Myocyte (in vitro differentiated cells): ENCODE measurements at regions not wholly inside any gene's neighbourhood (a gene's known extent, or its start where the extent isn't known, plus 50 kb on each side); places are given as distances from the start of the nearest gene placed in this dataset.

Experiments
- DNase-seq: peaks from one replicate; pipeline ENCODE4 v3.0.0-alpha.2; 2012; ENCODE audit warnings: low read depth

GRCh38 chr5:104431002-104431620 is 868.5 kb upstream of the NUDT12 start:
- no peak for DNase-seq

GRCh38 chr5:104429911-104430310 is 867.3 kb upstream of the NUDT12 start:
- DNase-seq = no peak

GRCh38 chr5:104421431-104421830 is 858.8 kb upstream of the NUDT12 start:
- DNase-seq = peak; percentile 65

DNA sequence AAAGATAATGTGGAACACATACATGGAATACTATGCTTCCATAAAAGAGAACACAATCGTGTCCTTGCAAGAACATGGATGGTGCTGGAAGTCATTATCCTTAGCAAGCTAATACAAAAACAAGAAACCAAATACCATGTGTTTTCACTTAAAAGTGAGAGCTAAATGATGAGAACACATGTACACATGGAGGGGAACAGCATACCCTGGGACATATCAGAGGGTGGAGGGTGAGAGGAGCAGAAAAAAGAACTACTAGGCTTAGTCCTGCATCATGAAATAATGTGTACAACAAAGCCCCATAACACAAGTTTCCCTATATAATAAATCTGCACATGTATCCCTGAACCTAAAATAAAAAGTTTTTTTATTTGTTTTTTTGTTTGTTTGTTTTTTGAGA is 855.5 kb upstream of the NUDT12 start:
- DNase-seq = no peak

GRCh38 chr5:104412649-104413240 is 850.2 kb upstream of the NUDT12 start:
- peak; percentile 61 for DNase-seq

- no peak for DNase-seq
Measured at GRCh38 chr5:104400941-104401340, 838.4 kb upstream of the NUDT12 start.

GRCh38 chr5:104385906-104386305 is 823.3 kb upstream of the NUDT12 start:
- no peak for DNase-seq

DNA sequence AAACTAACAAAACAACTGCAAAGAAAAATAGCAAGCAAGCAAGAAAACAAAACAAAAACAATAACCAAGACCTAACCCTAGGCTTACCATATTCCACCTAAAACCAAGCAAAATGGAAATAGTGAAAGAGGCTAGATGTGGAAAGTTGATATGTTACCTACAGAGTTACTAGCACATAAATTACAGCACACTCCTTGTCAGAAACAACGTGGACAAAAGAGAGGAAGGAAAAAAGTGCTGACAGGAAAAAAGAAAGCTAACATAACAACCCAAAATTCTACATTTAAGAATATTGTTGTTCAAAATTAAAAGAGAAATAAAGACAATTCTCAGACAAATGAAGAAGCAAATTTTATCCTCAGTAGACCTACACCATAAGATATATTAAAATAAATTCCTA is 812.8 kb upstream of the NUDT12 start:
- no peak for DNase-seq

DNA sequence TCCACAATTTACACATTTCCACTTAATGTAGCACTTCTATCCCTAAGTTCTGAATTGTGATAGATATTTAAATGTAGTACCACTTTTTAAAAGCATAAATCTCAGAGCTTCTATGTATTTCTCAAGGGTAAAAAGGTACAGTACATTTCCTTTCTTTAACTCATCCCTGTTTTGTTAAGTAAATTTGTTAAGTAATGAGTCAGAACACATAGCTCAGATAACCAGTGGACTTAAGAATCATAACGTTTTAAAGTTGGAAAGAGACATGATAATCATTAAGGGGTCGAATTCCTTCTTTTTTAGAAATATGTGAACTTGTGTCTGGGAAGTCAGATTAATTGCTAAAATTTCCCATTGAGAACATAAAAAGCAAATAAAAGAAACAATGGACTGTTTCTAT is 810.2 kb upstream of the NUDT12 start:
- DNase-seq = no peak

- no peak for DNase-seq
Measured at GRCh38 chr5:104372376-104372775, 809.8 kb upstream of the NUDT12 start.

DNA sequence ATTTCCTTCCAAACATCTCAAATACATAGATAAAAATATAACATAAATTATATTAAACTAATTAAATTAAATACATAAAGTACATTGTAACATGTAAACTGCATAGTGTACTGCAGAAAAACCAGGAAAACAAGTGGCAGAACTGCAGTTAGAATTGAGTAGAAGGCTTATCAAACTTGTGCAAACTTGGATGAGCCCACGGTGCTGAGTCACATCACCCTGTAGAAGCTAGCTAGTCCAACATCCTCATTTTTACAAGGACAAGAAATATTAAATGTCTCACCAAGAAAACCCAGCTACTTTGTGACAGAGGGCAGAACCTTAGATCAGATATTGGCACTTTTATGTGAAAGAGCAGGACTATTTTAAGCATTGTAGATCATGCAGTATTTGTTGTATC is 807.9 kb upstream of the NUDT12 start:
- DNase-seq = no peak

DNA sequence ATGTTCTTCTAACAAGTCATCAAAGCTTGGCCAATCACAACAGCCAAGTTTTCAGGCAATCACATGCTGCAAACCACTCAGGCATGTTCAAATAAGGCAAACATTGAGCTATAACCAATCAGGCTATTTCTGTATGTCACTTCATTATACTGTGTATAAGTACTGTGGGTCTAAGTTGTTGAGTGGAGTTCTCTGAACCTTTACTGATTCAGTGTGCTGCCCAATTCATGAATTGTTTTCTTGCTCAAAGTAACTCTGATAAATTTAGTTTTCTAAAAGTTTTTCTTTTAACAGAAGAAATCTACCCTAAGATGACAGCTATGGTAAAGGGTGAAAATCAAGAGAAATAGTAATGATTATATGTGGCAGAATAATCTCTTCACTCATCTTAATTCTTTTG is 805.4 kb upstream of the NUDT12 start:
- no peak for DNase-seq

GRCh38 chr5:104363567-104363966 is 801.0 kb upstream of the NUDT12 start:
- no peak for DNase-seq

DNA sequence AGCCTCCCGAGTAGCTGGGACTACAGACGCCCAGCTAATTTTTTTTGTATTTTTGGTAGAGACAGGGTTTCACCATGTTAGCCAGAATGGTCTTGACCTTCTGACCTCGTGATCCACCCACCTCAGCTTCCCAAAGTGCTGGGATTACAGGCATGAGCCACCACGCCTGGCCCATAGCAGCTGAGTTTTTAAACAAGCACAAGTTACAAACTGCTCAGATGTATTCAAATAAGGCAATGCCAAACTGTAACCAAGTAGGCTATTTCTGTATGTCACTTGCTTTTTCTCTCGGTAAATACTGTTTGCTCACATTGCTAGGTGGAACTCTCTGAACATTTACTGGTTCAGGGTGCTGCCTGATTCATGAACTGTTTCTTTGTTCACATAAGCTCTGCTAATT is 799.3 kb upstream of the NUDT12 start:
- peak; percentile 67 for DNase-seq

DNA sequence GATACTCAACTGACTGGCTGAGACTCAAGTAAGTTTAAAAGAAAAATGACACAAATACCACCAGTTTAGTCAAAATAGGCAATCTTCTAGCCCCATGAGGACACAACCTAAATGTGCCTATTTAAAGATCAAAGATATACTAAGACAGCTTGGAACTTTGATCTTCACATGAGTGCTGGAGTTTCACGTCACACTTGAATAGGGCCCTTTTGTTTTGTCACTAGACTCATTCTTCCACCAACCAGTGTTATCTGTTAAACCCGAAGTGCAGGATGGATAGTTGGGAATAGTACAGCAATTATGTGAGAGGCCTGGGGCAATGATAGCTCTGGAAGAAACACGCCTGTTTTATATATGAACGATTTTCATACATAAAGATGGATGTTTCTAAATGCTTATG is 792.8 kb upstream of the NUDT12 start:
- no peak for DNase-seq

DNA sequence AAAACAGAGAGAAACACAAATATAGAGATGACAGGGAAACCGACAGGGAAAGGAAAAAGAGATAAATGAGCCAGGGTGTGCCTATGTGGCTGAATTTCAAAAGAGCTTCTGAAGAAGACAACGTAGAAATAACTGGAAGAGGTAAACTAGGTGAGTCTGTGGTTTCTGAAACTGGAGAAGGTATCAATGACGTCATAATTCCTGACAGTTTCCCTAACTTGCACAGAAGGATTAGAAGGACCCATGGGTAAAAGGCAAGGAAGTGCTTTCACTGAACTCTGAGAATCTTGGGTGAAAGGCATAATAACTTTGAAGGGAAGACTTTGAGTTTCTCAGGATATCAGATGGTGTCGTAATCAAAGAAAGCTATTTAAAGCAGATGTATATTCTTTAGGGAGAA is 790.8 kb upstream of the NUDT12 start:
- DNase-seq = no peak

GRCh38 chr5:104352954-104353353 is 790.4 kb upstream of the NUDT12 start:
- DNase-seq = no peak

GRCh38 chr5:104347119-104347708 is 784.6 kb upstream of the NUDT12 start:
- DNase-seq = peak; percentile 58

GRCh38 chr5:104345222-104346016 is 782.8 kb upstream of the NUDT12 start:
- peak; percentile 22 for DNase-seq

- peak; percentile 61 for DNase-seq
Measured at GRCh38 chr5:104344809-104345208, 782.2 kb upstream of the NUDT12 start.

DNA sequence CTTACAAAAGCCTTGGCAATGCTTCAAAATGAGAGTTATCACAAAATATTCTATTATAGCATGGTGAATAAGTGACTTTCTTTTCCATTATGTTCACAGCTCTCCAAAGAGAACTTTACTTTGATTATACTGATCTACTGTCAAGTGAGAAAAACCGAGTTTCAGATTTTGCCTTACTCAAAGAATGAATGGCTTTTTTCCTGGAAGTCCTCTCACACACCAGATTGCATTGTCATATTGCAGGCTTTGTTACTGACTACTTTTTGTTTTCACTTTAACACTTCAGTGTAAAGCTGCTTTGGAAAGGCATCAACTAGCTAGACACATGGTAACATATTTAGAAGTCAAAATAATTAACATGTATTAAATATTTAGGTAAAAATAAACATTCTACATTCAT is 765.2 kb upstream of the NUDT12 start:
- DNase-seq = no peak

DNA sequence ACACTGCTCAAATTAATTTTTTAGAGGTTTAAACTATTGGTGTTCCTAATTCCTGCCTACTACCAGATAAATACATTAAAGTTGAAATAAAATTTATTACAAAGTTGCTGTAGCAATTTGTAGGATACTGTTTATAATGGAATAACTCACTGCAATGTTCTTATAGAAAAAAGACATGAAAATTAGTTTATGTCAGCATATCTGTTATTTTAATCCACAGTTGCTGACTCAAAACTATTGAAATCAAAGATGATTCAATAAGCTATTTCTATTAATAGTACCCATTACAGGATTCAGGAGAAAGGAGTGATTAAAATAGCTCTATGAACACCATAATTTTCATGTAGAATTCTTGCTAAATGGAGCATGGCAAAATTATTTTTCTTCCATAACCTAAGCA is 764.4 kb upstream of the NUDT12 start:
- no peak for DNase-seq
